Left ventricle myocardium inferior (tissue), 1 donor: ENCODE measurements at regions not wholly inside any gene's neighbourhood (a gene's known extent, or its start where the extent isn't known, plus 50 kb on each side); places are given as distances from the start of the nearest gene placed in this dataset.

ENCODE experiments used
- DNase-seq: peaks from one replicate; pipeline ENCODE4 v3.0.0-alpha.2; 2020
- H3K27ac ChIP-seq: fragments of 200-600 bp; replicated peaks from 2 replicates; pipeline ENCODE4 v1.8.0; 2021
- H3K27me3 ChIP-seq: fragments of 200-600 bp; 2 replicates; pipeline ENCODE4 v1.8.0; 2021; ENCODE audit warnings: low read depth
- H3K36me3 ChIP-seq: fragments of 200-600 bp; 2 replicates; pipeline ENCODE4 v1.8.0; 2021
- H3K4me1 ChIP-seq: fragments of 200-600 bp; 2 replicates; pipeline ENCODE4 v1.8.0; 2021
- H3K4me3 ChIP-seq: fragments of 200-600 bp; 2 replicates; pipeline ENCODE4 v1.8.0; 2021; ENCODE audit warnings: mild to moderate bottlenecking, moderate library complexity
- H3K9me3 ChIP-seq: fragments of 200-600 bp; replicated peaks from 2 replicates; pipeline ENCODE4 v1.8.0; 2021
- CTCF ChIP-seq: fragments of 200-600 bp; IDR thresholded peaks from 2 replicates; pipeline ENCODE4 v1.8.0; 2021; ENCODE audit warnings: antibody characterized with exemption, mild to moderate bottlenecking, borderline replicate concordance
- intact Hi-C: fragments of 100-400 bp; cut with micrococcal nuclease; formaldehyde crosslinking; loops from one replicate; pipeline ENCODE4 v1.11.0; 2022
- donor health status: DM: no; HTN: yes; CAD: no; lungs with severe emphysema.

GRCh38 chr2:17030047-17030446, 364.4 kb upstream of the CYRIA start:
- no peaks in the 10 kb centered on the region for H3K27me3 ChIP-seq
- H3K4me3 ChIP-seq, result no peak overlapping the region
- intact Hi-C loops, result no loop called here
- no peaks in the 10 kb centered on the region for H3K36me3 ChIP-seq
- H3K27ac ChIP-seq, result no peak overlapping the region
- H3K9me3 ChIP-seq, result no peaks in the 10 kb centered on the region
- DNase-seq, result no peak
- no peak for TF ChIP-seq CTCF
- no peaks in the 10 kb centered on the region for H3K4me1 ChIP-seq

- intact Hi-C loops, result no loop called here
- no peaks in the 10 kb centered on the region for H3K36me3 ChIP-seq
- DNase-seq, result no peak
- H3K9me3 ChIP-seq, result peaks cover 7% of the 10 kb centered on the region
- H3K4me3 ChIP-seq, result no peak overlapping the region
- no peaks in the 10 kb centered on the region for H3K4me1 ChIP-seq
- no peaks in the 10 kb centered on the region for H3K27me3 ChIP-seq
- TF ChIP-seq CTCF, result no peak
- H3K27ac ChIP-seq, result no peak overlapping the region
Observed at GRCh38 chr2:17012297-17012696, 346.7 kb upstream of the CYRIA start.

- Histone ChIP-seq H3K36me3 (no peaks in the 10 kb centered on the region), H3K4me1 (no peaks in the 10 kb centered on the region), H3K4me3 (no peak overlapping the region), H3K27me3 (no peaks in the 10 kb centered on the region), H3K27ac (no peak overlapping the region), H3K9me3 (peaks cover 7% of the 10 kb centered on the region)
- no peak for TF ChIP-seq CTCF
- intact Hi-C loops, result no loop called here
- DNase-seq, result no peak
Observed at GRCh38 chr2:17010104-17010503, 344.5 kb upstream of the CYRIA start.

DNA sequence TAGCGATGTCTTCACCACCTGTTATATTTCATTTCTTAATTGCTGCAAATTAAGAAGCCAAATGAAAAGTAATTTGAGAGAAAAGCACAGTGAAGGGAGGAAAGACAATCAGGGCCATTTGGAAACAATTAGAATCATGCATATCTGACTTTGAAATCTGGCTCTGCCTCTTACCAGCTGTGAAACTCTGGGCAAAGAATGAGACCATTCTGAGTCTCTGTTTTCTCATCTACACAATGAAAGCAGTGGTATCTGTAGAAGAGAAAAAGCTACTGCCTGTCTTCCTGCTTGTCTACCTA, 334.5 kb upstream of the CYRIA start:
- Histone ChIP-seq H3K27ac (no peak overlapping the region), H3K4me3 (no peak overlapping the region), H3K4me1 (no peaks in the 10 kb centered on the region), H3K9me3 (peaks cover 34% of the 10 kb centered on the region), H3K36me3 (no peaks in the 10 kb centered on the region), H3K27me3 (no peaks in the 10 kb centered on the region)
- intact Hi-C loops, result no loop called here
- no peak for TF ChIP-seq CTCF
- no peak for DNase-seq

GRCh38 chr2:16999347-17000183, 333.9 kb upstream of the CYRIA start:
- intact Hi-C loops, result no loop called here

More at GRCh38 chr2:16999347-17000183, 333.9 kb upstream of the CYRIA start:
- Histone ChIP-seq H3K4me3 (no peak overlapping the region), H3K36me3 (no peaks in the 10 kb centered on the region), H3K4me1 (no peaks in the 10 kb centered on the region), H3K27me3 (no peaks in the 10 kb centered on the region), H3K9me3 (peaks cover 39% of the 10 kb centered on the region), H3K27ac (no peak overlapping the region)
- no peak for TF ChIP-seq CTCF
- no peak for DNase-seq
